Breast epithelium (tissue), 3 donors: ENCODE measurements at regions not wholly inside any gene's neighbourhood (a gene's known extent, or its start where the extent isn't known, plus 50 kb on each side); places are given as distances from the start of the nearest gene placed in this dataset.
"Not testable (repeated sequence)": the region's sequence is repeated elsewhere in the genome, so short reads cannot be mapped to it uniquely, and the experiment has no call there.

Experiments used
- POLR2A ChIP-seq: fragments of 450-650 bp; IDR thresholded peaks from one replicate; pipeline ENCODE4 v1.6.1; 2016; ENCODE audit warnings: antibody characterized with exemption, mild to moderate bottlenecking, moderate library complexity
- TF ChIP-seq, protein P1 (sequence below), 3 donors: fragments of 450-650 bp; IDR thresholded peaks; one replicate each; pipeline ENCODE4 v1.5.1; 2016 to 2017; ENCODE audit warnings: antibody characterized with exemption in 3 of 3, mild to moderate bottlenecking in 3 of 3, moderate library complexity in 3 of 3

DNA sequence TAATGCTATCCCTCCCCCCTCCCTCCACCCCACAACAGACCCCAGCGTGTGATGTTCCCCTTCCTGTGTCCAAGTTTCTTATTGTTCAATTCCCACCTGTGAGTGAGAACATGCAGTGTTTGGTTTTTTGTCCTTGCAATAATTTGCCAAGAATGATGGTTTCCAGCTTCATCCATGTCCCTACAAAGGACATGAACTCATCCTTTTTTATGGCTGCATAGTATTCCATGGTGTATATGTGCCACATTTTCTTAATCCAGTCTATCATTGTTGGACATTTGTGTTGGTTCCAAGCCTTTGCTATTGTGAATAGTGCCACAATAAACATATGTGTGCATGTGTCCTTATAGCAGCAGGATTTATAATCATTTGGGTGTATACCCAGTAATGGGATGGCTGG, 176.3 kb upstream of the MAGEE2 start:
- TF ChIP-seq, protein P1, sequence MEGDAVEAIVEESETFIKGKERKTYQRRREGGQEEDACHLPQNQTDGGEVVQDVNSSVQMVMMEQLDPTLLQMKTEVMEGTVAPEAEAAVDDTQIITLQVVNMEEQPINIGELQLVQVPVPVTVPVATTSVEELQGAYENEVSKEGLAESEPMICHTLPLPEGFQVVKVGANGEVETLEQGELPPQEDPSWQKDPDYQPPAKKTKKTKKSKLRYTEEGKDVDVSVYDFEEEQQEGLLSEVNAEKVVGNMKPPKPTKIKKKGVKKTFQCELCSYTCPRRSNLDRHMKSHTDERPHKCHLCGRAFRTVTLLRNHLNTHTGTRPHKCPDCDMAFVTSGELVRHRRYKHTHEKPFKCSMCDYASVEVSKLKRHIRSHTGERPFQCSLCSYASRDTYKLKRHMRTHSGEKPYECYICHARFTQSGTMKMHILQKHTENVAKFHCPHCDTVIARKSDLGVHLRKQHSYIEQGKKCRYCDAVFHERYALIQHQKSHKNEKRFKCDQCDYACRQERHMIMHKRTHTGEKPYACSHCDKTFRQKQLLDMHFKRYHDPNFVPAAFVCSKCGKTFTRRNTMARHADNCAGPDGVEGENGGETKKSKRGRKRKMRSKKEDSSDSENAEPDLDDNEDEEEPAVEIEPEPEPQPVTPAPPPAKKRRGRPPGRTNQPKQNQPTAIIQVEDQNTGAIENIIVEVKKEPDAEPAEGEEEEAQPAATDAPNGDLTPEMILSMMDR (IDR thresholded peaks at IDR 0.05): not testable (repeated sequence)
- TF ChIP-seq POLR2A: not testable (repeated sequence)
